ENCODE measurements at regions not wholly inside any gene's neighbourhood (a gene's known extent, or its start where the extent isn't known, plus 50 kb on each side); places are given as distances from the start of the nearest gene placed in this dataset.

DNA sequence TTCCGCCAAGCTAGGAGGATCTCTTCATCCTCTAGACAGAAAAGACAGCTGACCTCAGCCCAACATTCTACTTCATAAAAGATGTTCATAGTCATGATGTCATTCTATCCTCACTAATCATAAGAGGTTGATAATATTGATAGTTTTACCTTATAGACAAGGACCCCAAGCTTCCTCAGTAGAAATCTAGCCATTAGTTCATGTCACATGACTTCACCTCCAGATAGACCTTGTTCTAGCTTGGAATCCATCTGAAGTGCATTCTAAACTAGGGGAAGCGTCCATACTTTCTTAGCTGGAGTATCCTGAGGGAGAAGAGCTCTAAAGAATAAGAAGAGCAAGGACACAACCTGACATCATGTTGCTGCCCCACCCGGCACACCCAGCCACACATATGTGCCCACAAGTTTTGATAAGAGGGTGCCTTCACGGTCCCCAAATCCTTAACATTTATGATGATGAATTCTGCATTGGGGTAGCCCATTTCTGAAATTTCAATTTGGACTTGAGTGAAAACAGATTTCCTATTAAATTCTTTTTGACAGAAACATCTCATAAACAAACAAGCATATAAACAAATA, 292.5 kb upstream of the STXBP5 start:
- TF ChIP-seq, protein P1, sequence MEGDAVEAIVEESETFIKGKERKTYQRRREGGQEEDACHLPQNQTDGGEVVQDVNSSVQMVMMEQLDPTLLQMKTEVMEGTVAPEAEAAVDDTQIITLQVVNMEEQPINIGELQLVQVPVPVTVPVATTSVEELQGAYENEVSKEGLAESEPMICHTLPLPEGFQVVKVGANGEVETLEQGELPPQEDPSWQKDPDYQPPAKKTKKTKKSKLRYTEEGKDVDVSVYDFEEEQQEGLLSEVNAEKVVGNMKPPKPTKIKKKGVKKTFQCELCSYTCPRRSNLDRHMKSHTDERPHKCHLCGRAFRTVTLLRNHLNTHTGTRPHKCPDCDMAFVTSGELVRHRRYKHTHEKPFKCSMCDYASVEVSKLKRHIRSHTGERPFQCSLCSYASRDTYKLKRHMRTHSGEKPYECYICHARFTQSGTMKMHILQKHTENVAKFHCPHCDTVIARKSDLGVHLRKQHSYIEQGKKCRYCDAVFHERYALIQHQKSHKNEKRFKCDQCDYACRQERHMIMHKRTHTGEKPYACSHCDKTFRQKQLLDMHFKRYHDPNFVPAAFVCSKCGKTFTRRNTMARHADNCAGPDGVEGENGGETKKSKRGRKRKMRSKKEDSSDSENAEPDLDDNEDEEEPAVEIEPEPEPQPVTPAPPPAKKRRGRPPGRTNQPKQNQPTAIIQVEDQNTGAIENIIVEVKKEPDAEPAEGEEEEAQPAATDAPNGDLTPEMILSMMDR (CRISPR knock-in tag; IDR thresholded peaks at IDR 0.05), result no peak
- TF ChIP-seq, protein P2, sequence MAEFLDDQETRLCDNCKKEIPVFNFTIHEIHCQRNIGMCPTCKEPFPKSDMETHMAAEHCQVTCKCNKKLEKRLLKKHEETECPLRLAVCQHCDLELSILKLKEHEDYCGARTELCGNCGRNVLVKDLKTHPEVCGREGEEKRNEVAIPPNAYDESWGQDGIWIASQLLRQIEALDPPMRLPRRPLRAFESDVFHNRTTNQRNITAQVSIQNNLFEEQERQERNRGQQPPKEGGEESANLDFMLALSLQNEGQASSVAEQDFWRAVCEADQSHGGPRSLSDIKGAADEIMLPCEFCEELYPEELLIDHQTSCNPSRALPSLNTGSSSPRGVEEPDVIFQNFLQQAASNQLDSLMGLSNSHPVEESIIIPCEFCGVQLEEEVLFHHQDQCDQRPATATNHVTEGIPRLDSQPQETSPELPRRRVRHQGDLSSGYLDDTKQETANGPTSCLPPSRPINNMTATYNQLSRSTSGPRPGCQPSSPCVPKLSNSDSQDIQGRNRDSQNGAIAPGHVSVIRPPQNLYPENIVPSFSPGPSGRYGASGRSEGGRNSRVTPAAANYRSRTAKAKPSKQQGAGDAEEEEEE (CRISPR knock-in tag; IDR thresholded peaks at IDR 0.05; ENCODE audit: borderline replicate concordance), result no peak
- no peak for TF ChIP-seq U2AF1 (optimal IDR thresholded peaks at IDR 0.05; ENCODE audit: low read depth, low read length)
- TF ChIP-seq, protein P3, sequence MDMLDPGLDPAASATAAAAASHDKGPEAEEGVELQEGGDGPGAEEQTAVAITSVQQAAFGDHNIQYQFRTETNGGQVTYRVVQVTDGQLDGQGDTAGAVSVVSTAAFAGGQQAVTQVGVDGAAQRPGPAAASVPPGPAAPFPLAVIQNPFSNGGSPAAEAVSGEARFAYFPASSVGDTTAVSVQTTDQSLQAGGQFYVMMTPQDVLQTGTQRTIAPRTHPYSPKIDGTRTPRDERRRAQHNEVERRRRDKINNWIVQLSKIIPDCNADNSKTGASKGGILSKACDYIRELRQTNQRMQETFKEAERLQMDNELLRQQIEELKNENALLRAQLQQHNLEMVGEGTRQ (IDR thresholded peaks at IDR 0.05; ENCODE audit: low read depth, low read length), result no peak
- TF ChIP-seq, protein P3 (CRISPR knock-in tag; IDR thresholded peaks at IDR 0.05; ENCODE audit: borderline replicate concordance), result no peak
- no peak for TF ChIP-seq HDAC6 (IDR thresholded peaks at IDR 0.05; ENCODE audit: low read depth, low read length)
- no peak for TF ChIP-seq HDAC2 (CRISPR knock-in tag; IDR thresholded peaks at IDR 0.05)
